Upper lobe of left lung (tissue), 6 donors: ENCODE measurements at regions not wholly inside any gene's neighbourhood (a gene's known extent, or its start where the extent isn't known, plus 50 kb on each side); places are given as distances from the start of the nearest gene placed in this dataset.

Experiments used
- ATAC-seq, 2 donors: fragments of 200-7000 bp; cut with Tn5 transposase; one replicate each; pipeline ENCODE4 v1.9.1; 2022; ENCODE audit warnings: mild to moderate bottlenecking in 2 of 2, moderate library complexity in 2 of 2; ENCODE audit not compliant: low FRiP score in 2 of 2
- DNase-seq, 2 donors: peaks; one replicate each; pipeline ENCODE4 v3.0.0-alpha.2; 2019 to 2020
- H3K27ac ChIP-seq, 4 donors: fragments of 200-600 bp; sonication (generic); one replicate each; pipeline ENCODE4 v1.5.1; 2016 to 2019
- H3K27me3 ChIP-seq, 4 donors: fragments of 200-600 bp; sonication (generic); one replicate each; pipeline ENCODE4 v1.5.1; 2017 to 2019
- H3K36me3 ChIP-seq, 4 donors: fragments of 200-600 bp; sonication (generic); one replicate each; pipeline ENCODE4 v1.5.1; 2016 to 2019
- H3K4me1 ChIP-seq, 4 donors: fragments of 200-600 bp; sonication (generic); one replicate each; pipeline ENCODE4 v1.5.1; 2018 to 2019
- H3K4me3 ChIP-seq, 4 donors: fragments of 200-600 bp; sonication (generic); one replicate each; pipeline ENCODE4 v1.5.1; 2017 to 2019; ENCODE audit warnings: mild to moderate bottlenecking in 2 of 4, moderate library complexity in 1 of 4
- H3K9me3 ChIP-seq, 4 donors: fragments of 200-600 bp; sonication (generic); one replicate each; pipeline ENCODE4 v1.5.1; 2018 to 2019
- EP300 ChIP-seq, 4 donors: sonication (generic); formaldehyde crosslinking; IDR thresholded peaks; one replicate each; pipeline ENCODE4 v1.5.1; 2017; ENCODE audit warnings: antibody characterized with exemption in 4 of 4, control low read depth in 2 of 4
- POLR2A ChIP-seq, 4 donors: fragments of 450-650 bp; IDR thresholded peaks; one replicate each; pipeline ENCODE4 v1.5.1; 2016 to 2017; ENCODE audit warnings: antibody characterized with exemption in 4 of 4, mild to moderate bottlenecking in 2 of 4
- POLR2AphosphoS5 ChIP-seq, 2 donors: sonication (generic); formaldehyde crosslinking; IDR thresholded peaks; one replicate each; pipeline ENCODE4 v1.5.1; 2017; ENCODE audit warnings: antibody characterized with exemption in 2 of 2
- WGBS, 2 donors: methylation state at CpG; one replicate each; pipeline ENCODE4 v1.1.5; 2017 to 2018; 5-methylcytosine and 5-hydroxymethylcytosine counted together
- TF ChIP-seq, protein P1 (sequence below), 6 experiments: fragments of 450-650 bp in 4 of 6; fragments of 200-600 bp in 2 of 6; sonication (generic) in 2 of 6; IDR thresholded peaks; one replicate each; pipeline ENCODE4 v1.5.1; 2016 to 2019; ENCODE audit warnings: antibody characterized with exemption in 6 of 6
- donor health status: DM: no; HTN: no; CAD: no; lungs with moderate emphysema.
- donor health status: DM: no; HTN: yes; CAD: no; lungs with severe emphysema.

DNA sequence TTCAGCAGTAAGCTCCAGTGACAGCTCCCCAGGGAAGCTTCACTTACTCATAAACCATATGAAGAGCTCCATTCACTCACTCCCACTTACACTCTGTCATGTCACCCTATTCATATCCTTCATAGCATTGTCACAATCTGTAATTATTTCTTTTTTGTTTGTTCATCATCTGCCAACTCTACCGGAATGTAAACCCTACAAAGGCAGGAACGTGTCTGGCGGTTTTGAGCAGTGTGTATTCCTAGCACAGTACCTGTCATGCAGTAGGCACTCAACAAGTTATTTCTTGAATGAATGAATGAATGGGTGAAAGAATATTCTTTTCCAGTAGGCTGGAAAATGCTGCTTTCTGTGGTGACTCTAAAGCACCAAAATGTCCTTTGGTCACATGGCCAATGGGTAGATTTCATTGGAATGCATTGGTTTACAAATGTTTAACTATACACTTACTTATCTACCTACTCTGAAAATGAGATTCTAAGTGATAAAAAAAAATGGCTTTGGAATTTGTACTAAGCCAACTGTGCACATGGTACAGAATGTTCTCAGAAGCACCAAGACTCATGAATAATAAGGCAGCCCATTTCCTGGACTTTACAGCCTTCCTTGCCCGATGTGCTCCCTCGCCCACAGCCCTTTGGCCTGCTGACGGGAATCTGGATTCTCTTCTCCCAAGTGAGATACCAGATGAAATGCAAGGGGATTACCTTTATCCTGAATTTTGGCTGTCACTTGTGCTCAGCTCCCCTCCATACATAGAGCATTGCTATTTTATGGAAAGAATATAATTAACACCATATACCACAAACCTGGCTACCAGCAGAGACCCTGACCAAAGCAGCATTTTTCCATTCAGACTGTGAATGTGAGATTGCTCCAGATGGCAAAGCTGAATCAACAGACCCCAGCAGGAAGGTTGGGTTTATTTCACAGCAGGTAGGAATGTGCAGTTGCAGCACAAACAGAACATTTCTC is 273.3 kb downstream of the ALDH8A1 start:
- DNase-seq (no peak), ATAC-seq (no peak)
- TF ChIP-seq POLR2AphosphoS5 (IDR thresholded peaks at IDR 0.05) (no peak), POLR2A (IDR thresholded peaks at IDR 0.05) (no peak), EP300 (IDR thresholded peaks at IDR 0.05) (no peak)
- TF ChIP-seq, protein P1, sequence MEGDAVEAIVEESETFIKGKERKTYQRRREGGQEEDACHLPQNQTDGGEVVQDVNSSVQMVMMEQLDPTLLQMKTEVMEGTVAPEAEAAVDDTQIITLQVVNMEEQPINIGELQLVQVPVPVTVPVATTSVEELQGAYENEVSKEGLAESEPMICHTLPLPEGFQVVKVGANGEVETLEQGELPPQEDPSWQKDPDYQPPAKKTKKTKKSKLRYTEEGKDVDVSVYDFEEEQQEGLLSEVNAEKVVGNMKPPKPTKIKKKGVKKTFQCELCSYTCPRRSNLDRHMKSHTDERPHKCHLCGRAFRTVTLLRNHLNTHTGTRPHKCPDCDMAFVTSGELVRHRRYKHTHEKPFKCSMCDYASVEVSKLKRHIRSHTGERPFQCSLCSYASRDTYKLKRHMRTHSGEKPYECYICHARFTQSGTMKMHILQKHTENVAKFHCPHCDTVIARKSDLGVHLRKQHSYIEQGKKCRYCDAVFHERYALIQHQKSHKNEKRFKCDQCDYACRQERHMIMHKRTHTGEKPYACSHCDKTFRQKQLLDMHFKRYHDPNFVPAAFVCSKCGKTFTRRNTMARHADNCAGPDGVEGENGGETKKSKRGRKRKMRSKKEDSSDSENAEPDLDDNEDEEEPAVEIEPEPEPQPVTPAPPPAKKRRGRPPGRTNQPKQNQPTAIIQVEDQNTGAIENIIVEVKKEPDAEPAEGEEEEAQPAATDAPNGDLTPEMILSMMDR (IDR thresholded peaks at IDR 0.05), result no peak
- Histone ChIP-seq H3K4me3 (no peak overlapping the region), H3K27me3 (no peaks in the 10 kb centered on the region), H3K9me3 (no peaks in the 10 kb centered on the region), H3K36me3 (no peaks in the 10 kb centered on the region), H3K4me1 (peaks cover 0 to 5% (median 0%) of the 10 kb centered on the region in 4 donors), H3K27ac (no peak overlapping the region)
- WGBS, 2 donors, result 69 to 86% methylated on average over 6 of the region's 6 CpGs

DNA sequence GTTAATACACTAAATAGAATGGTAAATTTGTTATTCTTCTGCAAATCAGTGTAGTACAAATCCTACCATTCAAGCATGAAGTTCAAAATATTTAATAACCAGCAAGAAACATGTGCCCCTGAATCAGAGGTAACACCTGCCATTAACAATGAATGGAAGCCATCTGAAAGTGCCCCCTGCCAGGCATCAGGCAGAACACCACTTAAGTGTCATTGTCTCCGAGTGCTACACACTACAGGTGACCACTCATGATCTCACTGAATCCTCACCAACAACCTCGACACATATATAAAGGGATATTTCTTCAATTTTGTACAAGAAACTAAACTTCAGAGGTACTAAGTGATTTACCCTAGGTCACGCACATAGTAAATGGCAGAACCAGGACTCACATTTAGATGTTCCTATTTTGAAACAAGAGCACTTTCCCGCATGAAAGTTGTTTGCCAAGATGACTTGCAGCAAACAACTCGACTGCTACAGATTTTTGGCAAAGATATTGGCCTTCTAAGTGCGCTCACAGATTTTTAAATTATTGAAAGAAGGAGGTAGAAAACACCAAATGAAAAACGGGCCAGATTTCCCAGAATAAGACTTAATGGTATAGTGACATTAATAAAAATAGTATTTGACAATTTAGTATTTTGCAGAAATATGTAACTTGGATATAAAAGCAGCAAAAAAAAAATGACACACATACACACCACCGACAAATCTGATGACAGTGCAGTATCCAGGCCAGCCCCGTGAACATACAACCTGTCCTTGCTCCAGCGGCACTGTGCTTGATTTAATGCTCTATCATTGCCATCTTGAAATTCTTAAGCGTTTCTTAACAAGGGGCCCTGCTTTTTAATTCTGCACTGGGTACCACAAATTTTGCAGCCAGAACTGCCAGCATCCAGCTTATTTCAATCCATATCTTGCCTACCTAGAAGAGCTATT is 274.5 kb downstream of the ALDH8A1 start:
- no peaks in the 10 kb centered on the region for H3K9me3 ChIP-seq
- no peak overlapping the region for H3K27ac ChIP-seq
- 74 to 85% methylated on average over 11 of the region's 11 CpGs for WGBS, 2 donors

DNA sequence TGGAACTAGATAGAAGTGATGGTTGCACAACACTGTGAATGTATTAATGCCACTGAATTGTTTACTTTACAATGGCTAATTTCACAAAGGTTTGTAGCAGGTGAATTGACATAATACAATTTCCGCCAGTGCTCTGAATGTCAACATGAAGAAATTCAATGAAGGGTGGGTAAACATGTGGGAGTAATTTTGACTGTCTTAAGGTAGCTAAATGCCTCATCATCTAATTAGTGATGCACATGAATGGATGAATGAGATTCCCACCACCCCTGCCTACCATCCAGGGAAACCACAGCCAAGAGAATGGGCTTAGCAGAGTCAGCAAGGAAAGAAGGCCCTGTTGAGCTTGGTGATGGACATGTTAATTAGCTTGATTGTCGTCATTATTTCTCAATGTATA is 275.3 kb downstream of the ALDH8A1 start:
- Histone ChIP-seq H3K4me1 (peaks cover 0 to 5% (median 0%) of the 10 kb centered on the region in 4 donors), H3K4me3 (no peak overlapping the region), H3K27me3 (no peaks in the 10 kb centered on the region), H3K36me3 (no peaks in the 10 kb centered on the region), H3K9me3 (no peaks in the 10 kb centered on the region), H3K27ac (no peak overlapping the region)
- DNase-seq (no peak), ATAC-seq (no peak)
- TF ChIP-seq, protein P1 (IDR thresholded peaks at IDR 0.05), result no peak
- TF ChIP-seq POLR2A (IDR thresholded peaks at IDR 0.05), result no peak
- no peak for TF ChIP-seq POLR2AphosphoS5 (IDR thresholded peaks at IDR 0.05)
- TF ChIP-seq EP300 (IDR thresholded peaks at IDR 0.05), result no peak
- 82 to 89% methylated on average over 2 of the region's 2 CpGs for WGBS, 2 donors

More for the DNA sequence above, 274.5 kb downstream of the ALDH8A1 start:
- TF ChIP-seq EP300 (IDR thresholded peaks at IDR 0.05) (no peak), POLR2AphosphoS5 (IDR thresholded peaks at IDR 0.05) (no peak), POLR2A (IDR thresholded peaks at IDR 0.05) (no peak)
- TF ChIP-seq, protein P1 (IDR thresholded peaks at IDR 0.05), result no peak
- ATAC-seq (no peak), DNase-seq (no peak)
- Histone ChIP-seq H3K4me3 (no peak overlapping the region), H3K36me3 (no peaks in the 10 kb centered on the region), H3K4me1 (peaks cover 0 to 5% (median 0%) of the 10 kb centered on the region in 4 donors), H3K27me3 (no peaks in the 10 kb centered on the region)

DNA sequence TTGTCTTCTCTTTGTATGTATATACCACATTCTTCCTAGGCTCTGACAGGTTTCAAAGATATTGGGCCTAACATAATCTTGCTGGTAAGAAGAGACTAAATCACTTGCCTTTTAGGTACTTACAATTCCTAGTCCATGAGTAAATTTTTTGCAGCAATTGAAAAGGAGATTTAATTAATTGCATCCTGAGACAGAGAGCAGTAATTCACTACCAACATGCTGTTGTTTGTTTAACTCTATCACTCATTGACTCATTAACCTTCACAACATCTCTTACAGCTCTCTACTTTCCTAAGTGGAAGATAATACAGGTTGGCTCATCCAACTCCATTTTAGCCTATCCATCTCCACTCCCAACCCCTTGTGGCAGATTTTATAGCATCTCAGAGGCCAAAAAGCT is 280.4 kb downstream of the ALDH8A1 start:
- TF ChIP-seq POLR2AphosphoS5 (IDR thresholded peaks at IDR 0.05), result no peak
- TF ChIP-seq, protein P1 (IDR thresholded peaks at IDR 0.05), result no peak
- no peak for TF ChIP-seq POLR2A (IDR thresholded peaks at IDR 0.05)
- no peak for TF ChIP-seq EP300 (IDR thresholded peaks at IDR 0.05)

More for the DNA sequence above, 280.4 kb downstream of the ALDH8A1 start:
- no peak overlapping the region for H3K4me3 ChIP-seq
- H3K27ac ChIP-seq, result no peak overlapping the region
- H3K9me3 ChIP-seq, result no peaks in the 10 kb centered on the region
- no peaks in the 10 kb centered on the region for H3K4me1 ChIP-seq
- H3K27me3 ChIP-seq, result no peaks in the 10 kb centered on the region
- no peaks in the 10 kb centered on the region for H3K36me3 ChIP-seq
- no peak for DNase-seq
- ATAC-seq, result no peak
